ENCODE measurements at regions not wholly inside any gene's neighbourhood (a gene's known extent, or its start where the extent isn't known, plus 50 kb on each side); places are given as distances from the start of the nearest gene placed in this dataset.

GRCh38 chr5:5899716-5900115 is 477.2 kb downstream of the ICE1 start:
- no peak for TF ChIP-seq CTCF (IDR thresholded peaks at IDR 0.05; ENCODE audit: low read length)
- TF ChIP-seq EZH2 (IDR thresholded peaks at IDR 0.05; ENCODE audit: borderline replicate concordance, low read length) = no peak
